ENCODE measurements at regions not wholly inside any gene's neighbourhood (a gene's known extent, or its start where the extent isn't known, plus 50 kb on each side); places are given as distances from the start of the nearest gene placed in this dataset.
A peak's percentile ranks its signal among the peaks of the same experiment; 100 is the strongest.

DNA sequence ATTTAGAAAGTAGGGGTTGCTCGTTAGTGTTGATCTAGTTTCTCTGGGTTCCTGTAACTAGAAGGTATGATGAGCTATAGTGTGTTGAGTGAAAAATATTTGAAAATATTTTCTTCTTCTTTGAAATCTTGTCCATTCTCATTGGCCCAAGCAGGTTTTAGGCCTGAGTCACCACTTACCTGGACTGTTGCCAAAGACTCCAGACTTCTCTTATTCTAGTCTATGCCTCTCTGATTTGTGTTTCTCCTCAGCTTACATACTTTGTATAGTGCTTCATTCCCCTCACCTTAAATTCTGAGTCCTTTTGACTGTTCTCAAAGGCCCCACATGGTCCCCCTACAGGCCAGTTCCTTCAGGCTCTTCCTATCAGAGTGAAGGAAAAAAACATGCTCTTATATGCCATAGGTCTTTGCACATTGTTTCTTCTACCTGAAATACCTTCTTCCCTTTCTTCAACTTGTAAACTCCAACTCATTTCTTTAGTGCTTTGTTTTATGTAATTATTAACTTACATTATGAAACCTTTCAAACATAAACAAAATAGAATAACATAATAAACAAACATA is 258.2 kb downstream of the PPP1R2C start:
- TF ChIP-seq, protein P1, sequence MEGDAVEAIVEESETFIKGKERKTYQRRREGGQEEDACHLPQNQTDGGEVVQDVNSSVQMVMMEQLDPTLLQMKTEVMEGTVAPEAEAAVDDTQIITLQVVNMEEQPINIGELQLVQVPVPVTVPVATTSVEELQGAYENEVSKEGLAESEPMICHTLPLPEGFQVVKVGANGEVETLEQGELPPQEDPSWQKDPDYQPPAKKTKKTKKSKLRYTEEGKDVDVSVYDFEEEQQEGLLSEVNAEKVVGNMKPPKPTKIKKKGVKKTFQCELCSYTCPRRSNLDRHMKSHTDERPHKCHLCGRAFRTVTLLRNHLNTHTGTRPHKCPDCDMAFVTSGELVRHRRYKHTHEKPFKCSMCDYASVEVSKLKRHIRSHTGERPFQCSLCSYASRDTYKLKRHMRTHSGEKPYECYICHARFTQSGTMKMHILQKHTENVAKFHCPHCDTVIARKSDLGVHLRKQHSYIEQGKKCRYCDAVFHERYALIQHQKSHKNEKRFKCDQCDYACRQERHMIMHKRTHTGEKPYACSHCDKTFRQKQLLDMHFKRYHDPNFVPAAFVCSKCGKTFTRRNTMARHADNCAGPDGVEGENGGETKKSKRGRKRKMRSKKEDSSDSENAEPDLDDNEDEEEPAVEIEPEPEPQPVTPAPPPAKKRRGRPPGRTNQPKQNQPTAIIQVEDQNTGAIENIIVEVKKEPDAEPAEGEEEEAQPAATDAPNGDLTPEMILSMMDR (conservative IDR thresholded peaks at IDR 0.05 in 1 of 2, IDR thresholded peaks at IDR 0.05 in 1 of 2; ENCODE audit: extremely low read depth in 1 of 2, insufficient read depth in 1 of 2, low read depth in 1 of 2, low read length in 2 of 2), result peak; percentile 6 to 8
- no peak for TF ChIP-seq EZH2 (IDR thresholded peaks at IDR 0.05; ENCODE audit: borderline replicate concordance, low read length)

Data from mammary epithelial cell (primary cell).